ENCODE measurements at regions not wholly inside any gene's neighbourhood (a gene's known extent, or its start where the extent isn't known, plus 50 kb on each side); places are given as distances from the start of the nearest gene placed in this dataset.
"Not testable (repeated sequence)": the region's sequence is repeated elsewhere in the genome, so short reads cannot be mapped to it uniquely, and the experiment has no call there.

GRCh38 chr20:40890181-40890580 is 138.4 kb upstream of the TOP1 start:
- intact Hi-C loops (cut with micrococcal nuclease): no loop called here

- intact Hi-C loops (cut with micrococcal nuclease): no loop called here
Measured at GRCh38 chr20:40890635-40891034, 138.0 kb upstream of the TOP1 start.

DNA sequence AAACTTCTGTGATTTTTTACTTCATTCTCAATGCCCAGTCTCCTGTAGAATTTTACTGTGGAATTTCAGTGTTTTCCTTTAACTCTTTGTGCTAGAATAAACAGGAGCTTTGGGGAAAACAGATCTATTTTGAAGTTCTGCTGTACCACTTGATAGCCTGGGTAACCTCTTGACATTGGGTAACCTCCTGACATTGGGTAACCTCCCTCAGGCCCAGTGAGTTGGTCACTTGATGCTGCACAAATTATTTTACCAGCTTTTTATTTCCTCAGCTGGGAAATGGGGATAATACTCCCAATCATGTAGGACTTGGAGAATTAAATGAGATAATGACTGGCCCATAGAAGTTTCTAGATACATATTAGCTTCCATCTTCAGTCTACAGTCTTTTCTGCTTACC is 137.3 kb upstream of the TOP1 start:
- intact Hi-C loops (cut with micrococcal nuclease): no loop called here

- intact Hi-C loops (cut with micrococcal nuclease): no loop called here
Measured at GRCh38 chr20:40892642-40893041, 136.0 kb upstream of the TOP1 start.

GRCh38 chr20:40893610-40894236 is 134.9 kb upstream of the TOP1 start:
- intact Hi-C loops (cut with micrococcal nuclease): no loop called here

DNA sequence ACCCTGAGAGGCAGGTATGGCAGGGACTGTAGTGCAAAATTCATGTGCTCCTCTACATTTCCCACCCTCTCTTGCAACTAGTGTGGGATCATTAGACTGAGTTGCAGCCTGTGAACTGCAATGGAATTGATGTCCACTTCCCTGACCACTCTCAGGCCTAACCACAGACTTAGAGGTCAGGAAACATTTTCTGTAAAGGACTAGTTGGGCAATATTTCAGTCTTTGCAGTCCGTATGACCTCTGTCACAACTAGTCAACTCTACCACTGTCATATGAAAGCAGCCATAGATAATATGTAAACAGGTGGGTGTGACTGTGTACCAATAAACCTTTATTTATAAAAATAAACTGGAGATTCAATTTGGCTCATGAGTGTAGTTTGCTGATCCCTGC is 134.4 kb upstream of the TOP1 start:
- intact Hi-C loops (cut with micrococcal nuclease): no loop called here

GRCh38 chr20:40895182-40895581 is 133.4 kb upstream of the TOP1 start:
- intact Hi-C loops (cut with micrococcal nuclease): no loop called here

GRCh38 chr20:40896814-40897700 is 131.6 kb upstream of the TOP1 start:
- intact Hi-C loops (cut with micrococcal nuclease): no loop called here

DNA sequence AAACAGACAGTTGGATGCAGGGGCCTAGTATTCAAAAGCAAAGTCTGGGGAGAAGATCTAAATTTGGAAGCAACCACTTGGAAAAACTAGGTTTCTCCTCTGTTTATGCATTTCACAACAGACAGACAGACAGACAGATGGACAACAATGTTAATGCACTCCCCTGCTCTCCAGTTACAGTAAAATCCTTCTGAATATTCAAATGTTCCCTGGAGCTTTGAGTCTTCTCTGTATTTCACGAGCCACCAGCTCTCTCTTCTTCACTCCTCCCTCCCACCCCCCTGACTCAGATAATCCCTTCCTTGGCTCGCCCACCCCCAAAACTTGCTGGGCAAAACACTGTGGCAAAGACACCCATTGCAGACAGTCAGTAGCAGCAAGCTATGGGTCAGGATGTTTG is 129.3 kb upstream of the TOP1 start:
- intact Hi-C loops (cut with micrococcal nuclease): no loop called here

DNA sequence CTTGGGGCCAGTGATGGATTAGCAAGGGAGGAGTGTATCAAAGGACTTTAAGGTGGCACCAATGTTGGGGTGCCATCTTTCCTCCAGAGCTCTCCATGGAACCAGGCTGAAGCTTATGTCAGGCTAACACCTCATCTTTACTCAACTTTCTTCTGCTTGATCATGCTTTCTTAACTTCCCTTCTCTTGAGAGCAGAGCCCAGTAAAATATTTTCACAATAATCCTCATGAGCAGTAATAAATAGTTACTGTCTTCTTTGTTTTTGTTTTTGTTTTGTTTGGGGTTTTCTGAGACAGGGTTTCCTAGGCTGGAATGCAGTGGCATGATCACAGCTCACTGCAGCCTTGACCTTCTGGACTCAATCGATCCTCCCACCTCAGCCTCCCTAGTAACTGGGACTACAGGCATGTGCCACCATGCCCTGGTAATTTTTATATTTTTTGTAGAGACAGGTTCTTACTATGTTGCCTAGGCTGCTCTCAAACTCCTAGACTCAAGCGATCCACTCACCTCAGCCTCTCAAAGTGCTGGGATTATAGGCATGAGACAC is 127.9 kb upstream of the TOP1 start:
- intact Hi-C loops (cut with micrococcal nuclease): no loop called here

- intact Hi-C loops (cut with micrococcal nuclease): no loop called here
Measured at GRCh38 chr20:40902661-40903060, 126.0 kb upstream of the TOP1 start.

DNA sequence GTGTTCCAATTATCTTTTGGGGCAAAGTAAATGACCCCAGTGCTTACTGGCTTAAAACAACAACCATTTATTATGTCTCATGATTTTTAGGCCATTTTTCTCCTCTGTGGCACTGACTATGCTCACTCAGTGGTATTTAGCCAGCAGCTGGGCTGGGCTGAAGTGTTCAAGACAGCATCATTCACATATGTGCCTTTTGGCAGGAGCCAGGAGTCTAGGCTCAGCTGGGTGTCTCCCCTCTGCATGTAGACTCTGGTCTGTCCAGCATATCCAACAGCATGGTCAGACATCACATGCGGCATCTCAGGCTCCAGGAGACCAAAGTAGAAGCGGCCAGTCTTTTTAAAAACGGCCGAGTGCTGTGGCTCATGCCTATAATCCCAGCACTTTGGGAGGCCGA is 120.3 kb upstream of the TOP1 start:
- intact Hi-C loops (cut with micrococcal nuclease): no loop called here

GRCh38 chr20:40909489-40909888 is 119.1 kb upstream of the TOP1 start:
- intact Hi-C loops (cut with micrococcal nuclease): not testable (repeated sequence)

GRCh38 chr20:40910436-40910835 is 118.2 kb upstream of the TOP1 start:
- intact Hi-C loops (cut with micrococcal nuclease): not testable (repeated sequence)

DNA sequence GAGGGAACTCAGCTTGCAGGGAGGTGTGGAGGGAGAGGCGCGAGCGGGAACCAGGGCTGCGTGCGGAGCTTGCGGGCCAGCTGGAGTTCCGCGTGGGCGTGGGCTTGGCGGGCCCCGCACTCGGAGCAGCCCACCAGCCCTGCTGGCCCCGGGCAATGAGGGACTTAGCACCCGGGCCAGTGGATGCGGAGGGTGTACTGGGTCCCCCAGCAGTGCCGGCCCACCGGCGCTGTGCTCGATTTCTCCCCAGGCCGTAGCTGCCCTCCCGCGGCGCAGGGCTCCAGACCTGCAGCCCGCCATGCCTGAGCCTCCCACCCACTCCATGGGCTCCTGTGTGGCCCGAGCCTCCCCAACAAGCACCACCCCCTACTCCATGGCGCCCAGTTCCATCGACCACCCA is 117.5 kb upstream of the TOP1 start:
- intact Hi-C loops (cut with micrococcal nuclease): not testable (repeated sequence)

GRCh38 chr20:40913224-40914185 is 115.1 kb upstream of the TOP1 start:
- intact Hi-C loops (cut with micrococcal nuclease): no loop called here

- intact Hi-C loops (cut with micrococcal nuclease): no loop called here
Measured at GRCh38 chr20:40915756-40916155, 112.9 kb upstream of the TOP1 start.

GRCh38 chr20:40916276-40916675 is 112.3 kb upstream of the TOP1 start:
- intact Hi-C loops (cut with micrococcal nuclease): no loop called here

DNA sequence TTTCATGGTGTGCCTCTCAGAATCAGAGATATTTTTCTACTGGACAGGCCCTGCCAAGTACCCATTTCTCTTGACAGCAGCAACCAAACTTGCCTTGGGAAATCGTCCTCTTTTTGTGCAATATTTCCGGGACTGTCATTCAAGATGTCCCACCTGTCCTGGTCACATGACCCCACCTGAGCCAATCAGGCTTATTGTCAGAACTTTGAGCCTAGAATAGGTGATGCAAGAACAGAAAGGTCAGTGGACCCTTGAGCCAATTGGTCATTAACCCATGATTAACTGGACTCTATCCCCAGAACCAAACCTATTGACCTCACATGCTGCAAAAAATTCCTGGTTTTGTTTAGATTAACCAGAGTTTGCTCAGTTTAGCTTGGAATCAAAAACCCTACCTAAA is 108.3 kb upstream of the TOP1 start:
- intact Hi-C loops (cut with micrococcal nuclease): no loop called here

- intact Hi-C loops (cut with micrococcal nuclease): no loop called here
Measured at GRCh38 chr20:40922865-40923264, 105.8 kb upstream of the TOP1 start.

- intact Hi-C loops (cut with micrococcal nuclease): no loop called here
Measured at GRCh38 chr20:40925829-40926510, 102.7 kb upstream of the TOP1 start.

All from T-helper 1 cell treated with Interleukin-12 subunit alpha and Interleukin-12 subunit beta and Interleukin-4 antibody, amounts not matched to agents 30 ng/mL and 1 ng/mL, for 36 hours (primary cell).